GM10248 (cell line): ENCODE measurements at regions not wholly inside any gene's neighbourhood (a gene's known extent, or its start where the extent isn't known, plus 50 kb on each side); places are given as distances from the start of the nearest gene placed in this dataset.
"Not testable (repeated sequence)": the region's sequence is repeated elsewhere in the genome, so short reads cannot be mapped to it uniquely, and the experiment has no call there.

Experiments used
- CTCF ChIA-PET: fragments of 300-600 bp; sonication (Branson Sonifier 250); formaldehyde crosslinking; extraction: SDS; loops from one replicate; lab custom pipeline; 2021; ENCODE audit warnings: antibody characterized with exemption; lab: Yijun Ruan, JAX
- POLR2A ChIA-PET: fragments of 350-650 bp; sonication (Branson Sonifier 250); formaldehyde crosslinking; extraction: SDS; loops from one replicate; lab custom pipeline; 2020; ENCODE audit warnings: antibody characterized with exemption; lab: Yijun Ruan, JAX
- DNase-seq: peaks from one replicate; pipeline ENCODE4 v3.0.0; 2012; ENCODE audit errors: extremely low spot score
- CTCF ChIP-seq: IDR thresholded peaks from 2 replicates; pipeline ENCODE4 v1.5.1; 2012; ENCODE audit warnings: mild to moderate bottlenecking, low read depth; ENCODE audit errors: extremely low read depth, missing control alignments, control extremely low read depth

- TF ChIP-seq CTCF: no peak
- ChIA-PET POLR2A (no interaction called here), CTCF (no interaction called here)
- no peak for DNase-seq
These were observed 60.5 kb downstream of the DSEL start for GRCh38 chr18:67455890-67456501.

GRCh38 chr18:67453901-67454300 lies 62.6 kb downstream of the DSEL start:
- CTCF ChIA-PET: no interaction called here
- POLR2A ChIA-PET: no interaction called here
- no peak for DNase-seq
- no peak for TF ChIP-seq CTCF

- ChIA-PET CTCF (no interaction called here), POLR2A (no interaction called here)
- TF ChIP-seq CTCF: no peak
- no peak for DNase-seq
These were observed 64.6 kb downstream of the DSEL start for GRCh38 chr18:67451960-67452359.

GRCh38 chr18:67451101-67451500 lies 65.4 kb downstream of the DSEL start:
- CTCF ChIA-PET, POLR2A ChIA-PET: not testable (repeated sequence)

GRCh38 chr18:67433971-67434370 lies 82.5 kb downstream of the DSEL start:
- TF ChIP-seq CTCF: no peak
- POLR2A ChIA-PET: no interaction called here
- CTCF ChIA-PET: no interaction called here
- no peak for DNase-seq

More at GRCh38 chr18:67451101-67451500, 65.4 kb downstream of the DSEL start:
- not testable (repeated sequence) for DNase-seq

GRCh38 chr18:67432806-67433205 lies 83.7 kb downstream of the DSEL start:
- no peak for TF ChIP-seq CTCF
- POLR2A ChIA-PET: no interaction called here
- CTCF ChIA-PET: no interaction called here
- DNase-seq: no peak

- no peak for DNase-seq
- CTCF ChIA-PET: interaction anchor here (0.9 to 1.0 kb wide), 2 partner anchors 9 to 20 kb away, joined by 4 to 5 read pairs; no protein-coding TSS in a partner anchor
These were observed 87.7 kb downstream of the DSEL start for GRCh38 chr18:67428805-67429204.

More at GRCh38 chr18:67428805-67429204, 87.7 kb downstream of the DSEL start:
- POLR2A ChIA-PET: no interaction called here
- TF ChIP-seq CTCF: no peak
